Progenitor cell of endocrine pancreas (in vitro differentiated cells): ENCODE measurements at regions not wholly inside any gene's neighbourhood (a gene's known extent, or its start where the extent isn't known, plus 50 kb on each side); places are given as distances from the start of the nearest gene placed in this dataset.
"Not testable (repeated sequence)": the region's sequence is repeated elsewhere in the genome, so short reads cannot be mapped to it uniquely, and the experiment has no call there.

ENCODE experiments used
- DNase-seq: peaks from one replicate; pipeline ENCODE4 v3.0.0; 2021; ENCODE audit warnings: low spot score; ENCODE audit not compliant: unreplicated experiment
- H3K27ac Mint-ChIP-seq: 2 replicates; pipeline ENCODE4 v1.8.0; 2021; ENCODE audit warnings: mild to moderate bottlenecking, moderate library complexity, mixed read lengths
- H3K27me3 Mint-ChIP-seq: 2 replicates; pipeline ENCODE4 v1.8.0; 2021; ENCODE audit warnings: mixed read lengths
- H3K36me3 Mint-ChIP-seq: 2 replicates; pipeline ENCODE4 v1.8.0; 2022; ENCODE audit warnings: mixed read lengths; ENCODE audit not compliant: insufficient read depth
- H3K4me1 Mint-ChIP-seq: 2 replicates; pipeline ENCODE4 v1.8.0; 2021; ENCODE audit warnings: low read depth, mixed read lengths
- H3K4me3 Mint-ChIP-seq: 2 replicates; pipeline ENCODE4 v1.8.0; 2021; ENCODE audit warnings: low read depth, mild to moderate bottlenecking, moderate library complexity, mixed read lengths
- H3K9me3 Mint-ChIP-seq: 2 replicates; pipeline ENCODE4 v1.8.0; 2021; ENCODE audit warnings: low read depth, mixed read lengths
- CTCF ChIP-seq: fragments of 200-600 bp; sonication (generic); IDR thresholded peaks from one replicate; pipeline ENCODE4 v1.5.0; 2021; ENCODE audit warnings: antibody characterized with exemption, mild to moderate bottlenecking; ENCODE audit not compliant: unreplicated experiment

- Mint-ChIP-seq H3K27ac (no peak overlapping the region), H3K27me3 (no peaks in the 10 kb centered on the region), H3K9me3 (peaks cover 8% of the 10 kb centered on the region), H3K4me3 (no peak overlapping the region), H3K4me1 (peaks cover 8% of the 10 kb centered on the region), H3K36me3 (no peaks in the 10 kb centered on the region)
- TF ChIP-seq CTCF, result no peak
- DNase-seq, result no peak
Measured at GRCh38 chr14:51368721-51369163, 128.7 kb downstream of the TMX1 start.

- Mint-ChIP-seq H3K36me3 (no peaks in the 10 kb centered on the region), H3K4me3 (no peak overlapping the region)
- no peak for TF ChIP-seq CTCF
Measured at GRCh38 chr14:51369814-51370213, 129.8 kb downstream of the TMX1 start.

GRCh38 chr14:51370758-51371386 lies 130.8 kb downstream of the TMX1 start:
- H3K4me3 Mint-ChIP-seq, result no peak overlapping the region
- no peak for TF ChIP-seq CTCF
- H3K4me1 Mint-ChIP-seq, result peaks cover 8% of the 10 kb centered on the region
- no peaks in the 10 kb centered on the region for H3K36me3 Mint-ChIP-seq
- H3K27ac Mint-ChIP-seq, result peak overlapping the region; percentile 65
- DNase-seq, result no peak
- no peaks in the 10 kb centered on the region for H3K27me3 Mint-ChIP-seq
- peaks cover 8% of the 10 kb centered on the region for H3K9me3 Mint-ChIP-seq

More at GRCh38 chr14:51369814-51370213, 129.8 kb downstream of the TMX1 start:
- peaks cover 8% of the 10 kb centered on the region for H3K4me1 Mint-ChIP-seq
- H3K9me3 Mint-ChIP-seq, result peaks cover 8% of the 10 kb centered on the region
- H3K27me3 Mint-ChIP-seq, result no peaks in the 10 kb centered on the region
- no peak for DNase-seq
- no peak overlapping the region for H3K27ac Mint-ChIP-seq

- H3K4me1 Mint-ChIP-seq, H3K27me3 Mint-ChIP-seq, DNase-seq, H3K36me3 Mint-ChIP-seq, H3K27ac Mint-ChIP-seq, H3K4me3 Mint-ChIP-seq, H3K9me3 Mint-ChIP-seq: not testable (repeated sequence)
Measured at GRCh38 chr14:51377186-51377585, 137.1 kb downstream of the TMX1 start.

- Mint-ChIP-seq H3K36me3 (no peaks in the 10 kb centered on the region), H3K4me3 (no peak overlapping the region), H3K9me3 (no peaks in the 10 kb centered on the region), H3K4me1 (peaks cover 29% of the 10 kb centered on the region), H3K27ac (no peak overlapping the region), H3K27me3 (no peaks in the 10 kb centered on the region)
- DNase-seq, result no peak
- no peak for TF ChIP-seq CTCF
Measured at GRCh38 chr14:51382506-51382905, 142.5 kb downstream of the TMX1 start.

GRCh38 chr14:51386411-51386810 lies 146.4 kb downstream of the TMX1 start:
- TF ChIP-seq CTCF, result no peak
- H3K9me3 Mint-ChIP-seq, result no peaks in the 10 kb centered on the region
- H3K36me3 Mint-ChIP-seq, result no peaks in the 10 kb centered on the region
- H3K4me1 Mint-ChIP-seq, result peaks cover 27% of the 10 kb centered on the region
- no peak overlapping the region for H3K27ac Mint-ChIP-seq
- no peak overlapping the region for H3K4me3 Mint-ChIP-seq
- H3K27me3 Mint-ChIP-seq, result no peaks in the 10 kb centered on the region
- no peak for DNase-seq
